ENCODE measurements at regions not wholly inside any gene's neighbourhood (a gene's known extent, or its start where the extent isn't known, plus 50 kb on each side); places are given as distances from the start of the nearest gene placed in this dataset.

DNA sequence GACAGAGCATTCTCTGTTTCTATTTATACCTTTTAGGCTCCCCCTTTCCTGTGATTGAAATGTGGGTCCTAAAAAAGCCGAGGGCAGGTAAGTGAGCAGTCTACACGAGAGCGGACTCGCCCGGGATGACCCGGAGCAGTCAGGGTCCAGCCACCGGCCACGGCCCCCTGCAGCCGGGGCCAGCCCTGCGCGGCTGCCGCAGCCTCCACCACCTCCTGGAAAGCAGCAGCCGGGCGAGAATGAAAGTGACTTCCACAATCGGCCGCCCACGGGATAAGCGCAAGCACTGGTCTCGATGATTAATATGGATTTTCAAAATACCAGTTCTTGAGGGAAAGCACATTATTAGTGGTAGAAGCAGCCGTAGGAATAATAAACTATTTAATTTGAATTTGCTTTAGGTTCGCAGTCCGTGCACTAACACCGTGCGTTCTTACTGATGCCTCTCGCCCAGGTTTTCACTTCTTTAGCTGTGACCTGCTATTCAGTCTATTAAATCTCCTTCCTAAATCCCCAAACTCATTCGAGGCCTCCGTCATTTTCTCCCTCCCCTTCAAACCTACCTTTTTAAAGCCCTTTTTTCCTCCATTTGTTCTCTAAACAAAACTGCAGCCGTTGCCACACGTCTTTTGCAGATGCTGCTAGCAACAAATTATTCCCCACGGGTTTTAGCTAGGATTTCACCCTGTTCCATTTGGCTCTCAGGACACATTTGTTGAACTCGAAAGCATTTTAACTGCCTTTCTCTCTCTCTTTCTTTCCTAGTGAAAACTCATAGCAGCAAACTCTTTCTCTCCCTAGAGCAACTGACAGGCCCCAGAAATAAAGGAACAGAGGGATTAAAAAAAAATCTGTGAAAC is 1015.1 kb upstream of the PIK3C3 start (continued):
- TF ChIP-seq ZNF462 (CRISPR knock-in tag; IDR thresholded peaks at IDR 0.05) (no peak), CTCF (conservative IDR thresholded peaks at IDR 0.05; ENCODE audit: low read depth in 2 of 2) (no peak), CREB1 (CRISPR knock-in tag; IDR thresholded peaks at IDR 0.05; ENCODE audit: low read depth) (no peak)

DNA sequence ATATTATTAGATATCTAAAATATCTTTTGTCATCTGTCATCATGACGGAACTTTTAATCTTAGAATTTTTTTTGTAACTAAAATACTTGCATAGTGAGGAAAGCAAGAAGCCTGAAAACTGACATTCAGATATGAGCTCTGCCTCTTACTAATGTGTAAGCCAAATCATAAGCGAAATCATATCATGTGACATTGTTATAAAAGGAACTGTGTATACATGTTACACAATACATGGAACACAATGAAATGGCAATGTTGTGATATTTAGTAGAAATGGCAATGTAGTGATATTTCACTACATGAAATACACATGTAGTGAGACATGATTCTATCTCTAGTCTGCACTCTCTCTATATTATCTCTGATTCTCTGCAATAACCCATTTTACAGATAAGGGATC is 1016.4 kb upstream of the PIK3C3 start:
- Histone ChIP-seq H3K79me2 (replicated peaks; ENCODE audit: insufficient read depth) (no peaks in the 10 kb centered on the region), H3K36me3 (ENCODE audit: insufficient read depth) (no peaks in the 10 kb centered on the region), H3K27ac (ENCODE audit: low read depth) (no peak overlapping the region), H3K9me2 (ENCODE audit: insufficient read depth) (peaks cover 6% of the 10 kb centered on the region; the same call in 1 of the 2 replicates), H3K27me3 (ENCODE audit: insufficient read depth) (no peaks in the 10 kb centered on the region), H2AFZ (no peak overlapping the region), H4K20me1 (replicated peaks; ENCODE audit: insufficient read depth) (no peaks in the 10 kb centered on the region), H3K4me3 (no peak overlapping the region), H3K4me2 (no peak overlapping the region), H3F3A (replicated peaks; ENCODE audit: low read depth) (no peaks in the 10 kb centered on the region), H3K4me1 (ENCODE audit: insufficient read depth) (no peaks in the 10 kb centered on the region)
- H3K4me1 Mint-ChIP-seq, result no peaks in the 10 kb centered on the region
- no peaks in the 10 kb centered on the region for H3K36me3 Mint-ChIP-seq (ENCODE audit: low read depth)
- peaks cover 4% of the 10 kb centered on the region for H3K27me3 Mint-ChIP-seq (ENCODE audit: insufficient read depth, low read depth, poor library complexity)
- H3K9me3 Mint-ChIP-seq, result no peaks in the 10 kb centered on the region; the same call in 2 of the 3 replicates
- H3K27ac Mint-ChIP-seq, result no peak overlapping the region
- ATAC-seq (no peak), DNase-seq (ENCODE audit: low spot score) (no peak)
- no peak overlapping the region for H3K4me3 Mint-ChIP-seq
- TF ChIP-seq JUNB (IDR thresholded peaks at IDR 0.05; ENCODE audit: unreplicated experiment) (no peak), ETS1 (IDR thresholded peaks at IDR 0.05) (no peak), POLR2AphosphoS5 (IDR thresholded peaks at IDR 0.05; ENCODE audit: low read depth) (no peak), ZNF331 (CRISPR knock-in tag; IDR thresholded peaks at IDR 0.05; ENCODE audit: low read depth) (no peak), EZH2 (IDR thresholded peaks at IDR 0.05; ENCODE audit: low read depth, unreplicated experiment) (no peak)

Data from GM23338 (cell line).